HG03175 (cell line): ENCODE measurements at regions not wholly inside any gene's neighbourhood (a gene's known extent, or its start where the extent isn't known, plus 50 kb on each side); places are given as distances from the start of the nearest gene placed in this dataset.

Experiments used
- ATAC-seq: cut with Tn5 transposase; IDR thresholded peaks from one replicate; pipeline ENCODE4 v1.9.1; 2021; ENCODE audit warnings: mild to moderate bottlenecking, moderate library complexity; ENCODE audit not compliant: unreplicated experiment

- no peak for ATAC-seq
These were observed 113.8 kb upstream of the FAM9B start for GRCh38 chrX:9147726-9148125.

GRCh38 chrX:9148615-9149399 lies 114.9 kb upstream of the FAM9B start:
- no peak for ATAC-seq

GRCh38 chrX:9149501-9150245 lies 115.7 kb upstream of the FAM9B start:
- ATAC-seq = no peak

DNA sequence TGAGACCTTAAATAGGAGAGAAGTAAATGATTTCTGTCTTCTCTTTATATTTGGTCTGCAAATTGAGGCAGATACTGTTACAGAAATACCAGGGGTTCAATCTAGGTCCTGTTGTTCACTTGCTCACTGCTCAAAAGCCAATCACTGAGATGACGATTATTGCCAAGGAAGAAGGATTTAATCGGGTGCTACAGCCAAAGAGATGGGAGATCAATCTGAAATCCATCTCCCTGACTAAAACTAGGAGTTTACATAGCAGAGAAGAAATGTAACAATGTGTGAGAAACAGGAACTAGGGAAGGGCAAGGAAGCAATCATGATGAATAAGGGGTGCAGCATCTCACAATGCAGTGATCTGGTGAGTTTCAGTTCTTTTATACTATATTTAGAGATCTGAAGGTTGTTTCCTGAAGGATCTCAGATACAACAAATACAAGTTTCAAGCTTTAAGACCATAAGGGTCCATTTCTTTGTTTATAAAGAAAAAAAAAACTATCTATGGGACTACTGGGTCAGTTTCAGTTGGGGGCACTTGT lies 117.9 kb upstream of the FAM9B start:
- no peak for ATAC-seq

GRCh38 chrX:9153300-9153699 lies 119.4 kb upstream of the FAM9B start:
- ATAC-seq = no peak

DNA sequence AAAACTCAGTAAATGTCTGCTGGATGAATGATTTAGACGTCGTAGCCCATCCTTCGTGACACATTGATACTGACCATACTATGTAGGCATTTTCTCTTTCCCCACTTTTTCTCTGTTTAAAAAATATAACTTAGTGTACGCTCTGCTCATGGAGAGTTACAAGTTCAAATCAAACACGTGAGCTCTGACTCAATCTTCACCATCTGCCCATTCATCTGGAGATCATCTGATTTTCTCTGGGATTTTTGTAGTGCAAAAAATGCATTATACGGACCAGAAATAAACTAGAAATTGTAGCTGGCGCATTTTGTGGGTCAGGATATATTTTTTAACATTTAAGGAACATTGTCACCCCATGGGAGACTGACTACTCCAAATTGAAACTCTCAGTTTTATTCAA lies 124.7 kb upstream of the FAM9B start:
- no peak for ATAC-seq

DNA sequence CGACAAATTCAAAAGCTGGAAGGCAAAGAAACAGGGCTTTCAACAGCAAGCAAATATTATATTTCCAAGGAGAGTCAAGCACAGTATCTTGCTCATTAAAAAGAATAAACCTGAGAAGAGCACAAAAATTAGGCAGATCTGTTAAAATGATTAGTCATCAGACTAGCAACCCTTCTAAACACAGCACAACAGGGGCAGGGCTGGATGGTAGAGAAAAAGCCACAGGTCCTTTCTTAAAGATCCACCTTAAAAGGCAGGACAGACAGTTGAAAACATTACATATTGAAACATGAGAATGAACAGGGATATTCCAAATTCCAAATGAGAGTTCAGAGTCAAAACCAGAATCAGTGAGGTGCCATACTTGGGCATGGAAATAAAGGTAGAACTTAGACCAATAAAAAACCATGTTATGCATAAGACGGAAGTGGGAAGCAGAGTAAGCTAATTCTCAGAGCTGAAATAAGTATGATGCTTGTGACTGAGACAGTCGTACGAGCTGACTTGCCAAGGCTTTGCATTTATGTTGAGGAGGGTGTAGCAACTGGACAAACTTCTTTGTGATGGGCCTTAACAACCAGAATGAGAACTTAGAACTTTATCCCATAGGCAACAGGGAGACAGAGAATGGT lies 126.9 kb upstream of the FAM9B start:
- ATAC-seq = no peak

GRCh38 chrX:9162698-9163097 lies 128.8 kb upstream of the FAM9B start:
- no peak for ATAC-seq

DNA sequence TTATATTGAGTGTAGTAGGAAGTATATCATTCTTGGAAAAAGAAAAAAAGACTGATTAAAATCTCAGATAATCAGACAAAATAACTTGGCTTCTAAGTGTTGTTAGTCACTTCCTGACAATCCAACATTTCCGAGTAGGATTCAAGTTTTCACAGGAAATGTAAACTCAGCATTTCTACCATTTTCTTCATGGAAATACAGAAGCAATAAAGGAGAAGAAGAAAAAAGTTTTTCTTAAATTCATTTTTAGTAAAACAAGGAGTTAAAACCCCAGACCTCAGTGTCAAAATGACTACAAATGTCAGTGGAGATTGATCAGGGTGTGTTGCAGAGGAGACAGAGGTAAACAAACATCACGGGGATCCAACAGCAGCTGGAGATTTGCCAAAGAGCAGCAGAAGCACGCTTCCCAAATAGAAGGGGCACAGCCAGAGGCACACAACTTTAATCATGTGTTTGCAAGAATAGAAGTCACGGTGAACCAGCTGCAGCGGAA lies 129.3 kb upstream of the FAM9B start:
- ATAC-seq = no peak

DNA sequence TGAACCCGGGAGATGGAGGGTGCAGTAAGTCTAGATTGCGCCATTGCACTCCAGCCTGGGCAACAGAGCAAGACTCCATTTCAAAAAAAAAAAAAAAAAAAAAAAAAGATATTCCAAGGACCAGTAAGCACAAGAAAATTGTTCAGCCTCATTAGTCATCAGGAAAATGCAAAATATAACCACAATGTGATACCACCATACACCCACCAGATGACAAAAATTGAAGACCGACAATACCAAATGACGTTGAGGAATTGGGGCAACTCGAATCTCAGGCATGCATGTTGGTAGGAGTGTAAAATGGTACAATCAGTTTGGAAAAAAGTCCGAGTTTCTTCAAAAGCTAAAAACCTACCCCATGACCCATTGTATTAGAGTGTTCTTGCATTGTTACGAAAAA lies 130.2 kb upstream of the FAM9B start:
- no peak for ATAC-seq

DNA sequence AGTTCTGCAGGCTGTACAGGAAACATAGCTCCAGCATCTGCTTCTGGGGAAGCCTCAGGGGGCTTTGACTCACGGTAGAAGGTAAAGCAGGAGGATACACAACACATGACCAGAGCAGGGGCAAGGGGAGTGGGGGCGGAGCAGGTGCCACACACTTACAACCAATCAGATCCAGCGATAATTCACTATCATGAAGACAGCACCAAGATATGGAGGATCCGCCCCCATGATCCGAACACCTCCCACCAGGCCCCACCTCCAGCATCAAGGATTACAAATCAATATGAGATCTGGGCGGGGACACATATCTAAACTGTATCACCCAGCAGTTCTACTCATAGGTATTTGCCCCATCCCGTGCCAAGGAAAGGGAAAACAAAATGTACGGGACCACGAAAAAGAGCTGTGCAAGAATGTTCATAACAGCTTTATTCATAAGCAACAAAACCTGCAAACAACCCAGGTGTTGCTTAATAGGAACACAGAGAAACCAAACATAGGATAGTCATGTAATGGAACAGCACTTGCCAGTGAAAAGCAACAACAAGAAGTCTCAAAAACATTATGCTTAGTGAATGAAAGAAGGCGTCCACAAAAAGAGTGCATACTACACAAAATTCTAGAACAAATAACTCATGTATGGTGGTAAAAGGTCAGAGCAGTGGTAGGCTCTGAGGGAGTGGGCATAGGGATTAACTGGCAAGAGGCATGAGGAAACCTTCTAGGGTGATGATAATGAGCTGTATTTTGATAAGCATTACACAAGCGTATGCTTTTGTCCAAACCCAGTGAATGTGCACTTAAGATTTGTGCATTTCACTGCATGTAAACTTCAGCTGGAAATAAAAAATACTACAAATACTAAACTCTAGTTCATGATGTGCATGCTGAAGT lies 130.9 kb upstream of the FAM9B start:
- ATAC-seq = no peak

- no peak for ATAC-seq
These were observed 132.6 kb upstream of the FAM9B start for GRCh38 chrX:9166584-9166944.

DNA sequence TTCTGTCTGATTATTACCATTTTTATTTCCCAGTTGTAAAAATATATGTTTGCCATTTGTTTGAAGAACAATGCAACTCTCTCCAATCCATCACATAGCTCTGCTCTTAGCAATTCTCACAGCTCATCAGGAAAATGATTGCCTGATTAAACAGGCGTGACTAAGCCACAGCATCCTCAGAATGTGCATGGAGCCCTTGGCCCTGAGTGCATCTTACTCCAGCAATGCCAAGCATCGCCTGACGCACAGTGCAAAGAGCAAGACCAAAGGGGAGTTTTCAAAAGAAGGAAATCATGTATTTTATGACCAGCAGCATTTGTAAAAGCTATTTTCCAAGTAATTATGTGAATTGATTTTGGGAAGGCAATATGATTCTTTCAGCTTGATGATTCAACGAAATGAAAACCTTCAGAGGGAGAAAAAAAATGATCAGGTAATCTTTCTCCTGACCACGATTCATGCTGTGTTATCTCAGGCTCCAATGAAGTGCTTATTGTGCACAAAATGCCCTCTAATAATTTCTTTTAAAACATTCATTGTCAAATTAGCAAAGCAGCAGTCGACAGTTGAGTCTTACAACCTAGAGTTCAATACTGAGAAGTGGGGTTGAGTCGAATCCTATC lies 138.0 kb upstream of the FAM9B start:
- no peak for ATAC-seq

- ATAC-seq = no peak
These were observed 138.5 kb upstream of the FAM9B start for GRCh38 chrX:9172464-9172850.

DNA sequence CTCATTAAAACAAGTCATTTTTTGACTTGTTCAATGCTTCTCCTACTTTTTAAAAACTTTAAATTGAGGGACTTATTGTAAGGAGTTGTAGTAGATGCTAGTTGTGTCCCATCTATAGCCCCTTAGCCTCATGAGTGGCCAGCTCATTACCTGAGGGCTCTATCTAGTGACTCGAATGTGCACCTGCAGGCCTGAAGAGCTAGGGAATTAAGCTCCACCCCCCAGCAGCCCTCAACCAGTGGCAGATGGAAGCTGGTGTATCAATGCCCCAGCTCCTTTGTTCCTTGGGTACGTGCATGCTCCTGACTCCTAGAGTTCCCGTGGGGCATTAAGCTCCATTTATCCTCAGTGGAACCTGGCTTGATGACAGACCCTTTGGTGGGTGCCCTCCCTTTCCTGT lies 146.7 kb upstream of the FAM9B start:
- no peak for ATAC-seq

- no peak for ATAC-seq
These were observed 148.1 kb upstream of the FAM9B start for GRCh38 chrX:9182041-9182440.

DNA sequence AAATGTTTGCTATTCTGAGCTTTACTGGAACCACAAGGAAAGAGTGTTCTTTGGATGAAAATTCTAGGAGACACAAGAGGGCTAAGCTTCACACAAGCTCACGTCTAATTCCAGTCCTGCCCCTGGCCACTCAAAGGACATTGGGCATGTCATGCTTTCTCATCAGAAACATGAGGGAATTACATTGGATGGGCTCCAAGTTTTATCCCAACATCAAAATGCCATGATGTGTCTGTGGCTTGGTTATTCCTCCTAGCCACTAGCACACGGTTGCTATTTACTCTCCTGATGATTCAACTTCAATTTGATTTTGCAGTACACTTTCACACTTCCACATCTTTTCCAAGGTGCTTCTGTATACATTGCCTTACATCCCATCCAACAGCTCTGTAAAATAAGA lies 149.6 kb upstream of the FAM9B start:
- no peak for ATAC-seq

GRCh38 chrX:9184211-9184610 lies 150.3 kb upstream of the FAM9B start:
- no peak for ATAC-seq

- no peak for ATAC-seq
These were observed 154.2 kb upstream of the FAM9B start for GRCh38 chrX:9188117-9188516.

GRCh38 chrX:9189286-9189685 lies 155.4 kb upstream of the FAM9B start:
- no peak for ATAC-seq
